Stimulated activated naive CD8-positive, alpha-beta T cell treated with anti-CD3 and anti-CD28 coated beads, Interleukin-15, amount 100 ng/mL, for 72 hours (primary cell): ENCODE measurements at regions not wholly inside any gene's neighbourhood (a gene's known extent, or its start where the extent isn't known, plus 50 kb on each side); places are given as distances from the start of the nearest gene placed in this dataset.

Experiments used
- ATAC-seq: fragments of 150-1000 bp; cut with Tn5 transposase; 2 replicates; pipeline ENCODE4 v1.10.0; 2021; ENCODE audit warnings: mild to moderate bottlenecking, moderate library complexity
- DNase-seq, 2 donors: peaks; one replicate each; pipeline ENCODE4 v3.0.0; 2021 to 2022
- H3K27ac Mint-ChIP-seq, 2 donors: one replicate each; pipeline ENCODE4 v1.8.0; 2022; ENCODE audit warnings: mild to moderate bottlenecking in 2 of 2, mixed read lengths in 2 of 2, moderate library complexity in 2 of 2
- H3K27me3 Mint-ChIP-seq: one replicate; pipeline ENCODE4 v1.8.0; 2022; ENCODE audit warnings: mixed read lengths
- H3K4me1 Mint-ChIP-seq: one replicate; pipeline ENCODE4 v1.8.0; 2022; ENCODE audit warnings: mild to moderate bottlenecking, mixed read lengths
- H3K4me3 Mint-ChIP-seq, 2 donors: one replicate each; pipeline ENCODE4 v1.8.0; 2022; ENCODE audit warnings: mild to moderate bottlenecking in 2 of 2, mixed read lengths in 2 of 2, moderate library complexity in 1 of 2
- H3K9me3 Mint-ChIP-seq, 2 donors: one replicate each; pipeline ENCODE4 v1.8.0; 2022; ENCODE audit warnings: mixed read lengths in 2 of 2

DNA sequence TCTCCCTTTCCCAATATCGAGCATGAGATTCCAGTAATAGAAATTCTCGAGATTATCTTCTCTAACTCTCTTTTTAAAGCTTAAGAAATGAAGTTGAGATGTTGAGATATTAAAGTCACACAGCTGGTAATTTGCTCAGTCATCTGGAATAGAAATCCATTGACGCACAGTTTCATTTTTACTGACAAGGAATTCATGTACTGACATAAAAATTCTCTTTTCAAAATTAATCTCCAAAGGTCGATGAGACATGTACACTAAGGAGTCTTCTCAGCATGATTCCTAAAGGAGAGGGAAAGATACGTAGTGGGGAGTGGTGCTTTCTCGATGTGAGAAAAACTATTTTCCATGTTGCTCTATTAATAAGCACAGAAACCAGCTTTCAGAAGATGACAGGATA, 1639.5 kb upstream of the MIR17HG start:
- H3K27me3 Mint-ChIP-seq = no peaks in the 10 kb centered on the region
- no peaks in the 10 kb centered on the region for H3K4me1 Mint-ChIP-seq
- no peak for ATAC-seq
- no peak for DNase-seq
- no peak overlapping the region for H3K4me3 Mint-ChIP-seq
- H3K27ac Mint-ChIP-seq = no peak overlapping the region
- H3K9me3 Mint-ChIP-seq = peaks cover 7 to 10% of the 10 kb centered on the region in 2 donors

DNA sequence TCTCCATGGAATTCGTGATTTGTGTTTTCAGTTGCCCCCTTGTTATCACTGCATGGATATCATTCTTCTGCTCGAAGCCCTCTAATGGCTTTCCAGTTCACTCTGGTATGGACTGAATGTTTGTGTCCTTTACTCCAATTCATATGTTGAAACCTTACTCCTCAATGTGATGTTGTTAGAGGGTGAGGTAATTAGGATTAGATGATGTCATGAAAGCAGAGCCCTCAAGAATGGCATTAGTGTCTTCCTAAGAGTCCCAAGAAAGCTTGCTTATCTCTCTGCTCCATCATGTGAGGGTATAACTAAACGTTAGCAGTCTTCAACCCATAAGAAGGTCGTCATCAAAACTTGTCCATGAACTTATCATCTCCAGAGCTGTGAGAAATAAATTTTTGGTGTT, 1626.3 kb upstream of the MIR17HG start:
- Mint-ChIP-seq H3K4me3 (no peak overlapping the region), H3K9me3 (peaks cover 17 to 44% of the 10 kb centered on the region in 2 donors), H3K27ac (no peak overlapping the region), H3K27me3 (no peaks in the 10 kb centered on the region), H3K4me1 (no peaks in the 10 kb centered on the region)
- ATAC-seq (no peak), DNase-seq (no peak)

DNA sequence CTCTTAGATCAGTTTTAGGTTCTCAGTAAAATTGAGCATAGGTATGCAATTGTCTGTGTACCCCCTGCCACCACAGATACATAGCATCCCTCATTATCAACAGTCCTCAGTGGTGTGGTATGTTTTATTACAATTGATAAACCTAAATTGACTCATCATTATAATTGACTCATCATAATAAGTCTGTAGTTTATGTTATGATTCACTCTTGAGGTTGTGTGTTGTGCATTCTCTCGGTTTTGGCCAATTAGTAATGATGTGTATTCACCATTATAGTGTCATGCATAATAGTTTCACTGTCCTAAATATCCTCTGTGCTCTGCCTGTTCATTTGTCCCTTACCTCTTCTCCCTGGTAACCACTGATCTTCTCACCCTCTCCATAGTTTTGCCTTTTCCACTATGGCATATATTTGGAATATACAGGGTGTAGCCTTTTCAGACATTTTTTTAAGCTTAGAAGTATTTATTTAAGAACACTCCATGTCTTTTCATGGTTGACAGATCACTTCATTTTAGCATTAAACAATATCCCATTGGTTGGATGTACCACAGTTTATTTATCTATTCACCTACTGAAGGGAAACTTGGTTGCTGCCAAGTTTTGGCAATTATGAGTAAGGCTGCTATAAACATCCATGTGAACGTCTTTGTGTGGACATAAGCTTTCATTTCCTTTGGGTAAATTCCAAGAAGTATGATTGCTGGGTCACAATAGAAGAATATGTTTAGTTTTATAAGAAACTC, 1620.6 kb upstream of the MIR17HG start:
- Mint-ChIP-seq H3K27me3 (no peaks in the 10 kb centered on the region), H3K9me3 (peaks cover 11 to 20% of the 10 kb centered on the region in 2 donors), H3K27ac (no peak overlapping the region), H3K4me1 (no peaks in the 10 kb centered on the region), H3K4me3 (no peak overlapping the region)
- DNase-seq (no peak), ATAC-seq (no peak)

DNA sequence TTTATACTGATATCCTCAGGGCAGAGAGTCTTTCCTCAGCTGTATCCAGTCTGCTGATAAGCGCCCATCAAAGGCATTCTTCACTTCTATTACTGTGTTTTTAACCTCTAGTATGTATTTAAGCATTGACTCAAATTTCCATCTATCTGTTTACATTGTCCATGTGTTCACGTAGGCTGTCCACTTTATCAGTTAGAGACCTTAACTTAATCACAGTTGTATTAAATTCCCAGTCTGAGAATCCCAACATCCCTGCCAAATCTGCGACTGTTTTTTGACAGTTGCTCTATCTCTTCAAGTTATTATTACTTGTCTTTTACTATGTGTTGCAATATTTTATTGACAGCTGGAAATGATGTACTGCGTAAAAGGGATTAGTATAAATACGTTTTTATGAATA, 1613.7 kb upstream of the MIR17HG start:
- Mint-ChIP-seq H3K4me1 (no peaks in the 10 kb centered on the region), H3K27me3 (no peaks in the 10 kb centered on the region), H3K4me3 (no peak overlapping the region), H3K9me3 (peaks cover 5 to 9% of the 10 kb centered on the region in 2 donors), H3K27ac (no peak overlapping the region)
- DNase-seq (no peak), ATAC-seq (no peak)

DNA sequence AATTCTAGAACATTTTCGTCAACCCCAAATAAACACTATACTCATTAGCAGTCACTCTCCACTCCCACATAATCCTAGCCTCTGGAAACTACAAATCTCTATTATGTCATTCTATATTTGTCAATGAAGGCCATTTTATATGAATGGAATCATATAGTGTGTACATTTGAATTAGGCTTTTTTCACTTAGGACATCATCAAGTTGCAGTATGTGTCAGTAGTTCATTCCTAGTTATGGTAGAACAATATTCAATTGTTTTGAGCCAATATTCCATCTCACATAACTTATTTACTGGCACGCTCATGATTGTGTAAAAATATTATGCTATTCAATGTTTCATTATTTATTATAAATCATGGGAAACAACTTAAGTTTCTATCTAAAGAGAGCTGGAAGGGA, 1610.4 kb upstream of the MIR17HG start:
- H3K9me3 Mint-ChIP-seq = peaks cover 4 to 9% of the 10 kb centered on the region in 2 donors
- no peak overlapping the region for H3K27ac Mint-ChIP-seq
- DNase-seq (no peak), ATAC-seq (no peak)
- no peak overlapping the region for H3K4me3 Mint-ChIP-seq
- H3K27me3 Mint-ChIP-seq = no peaks in the 10 kb centered on the region
- H3K4me1 Mint-ChIP-seq = no peaks in the 10 kb centered on the region

DNA sequence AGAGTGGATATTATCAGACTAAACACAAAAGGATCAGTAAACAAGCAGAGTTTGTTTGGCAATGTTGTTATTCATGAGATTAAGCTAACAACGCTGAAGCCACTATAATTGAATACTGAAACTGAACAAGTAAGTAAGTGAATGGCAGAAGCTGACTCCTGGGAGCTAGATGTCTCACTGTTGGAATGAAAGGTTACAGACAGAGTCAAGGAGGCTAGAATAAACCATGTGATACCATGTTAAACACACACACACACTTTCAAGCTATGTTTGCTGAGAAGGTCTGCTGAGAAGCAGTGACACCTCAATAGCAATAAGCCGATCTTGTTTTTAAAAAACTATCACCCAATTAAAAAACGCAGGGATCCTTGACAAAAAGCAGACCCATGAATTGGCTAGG, 1609.4 kb upstream of the MIR17HG start:
- ATAC-seq = no peak
- Mint-ChIP-seq H3K4me1 (no peaks in the 10 kb centered on the region), H3K27me3 (no peaks in the 10 kb centered on the region), H3K4me3 (no peak overlapping the region), H3K27ac (no peak overlapping the region), H3K9me3 (peaks cover 0 to 8% of the 10 kb centered on the region in 2 donors)
- no peak for DNase-seq

DNA sequence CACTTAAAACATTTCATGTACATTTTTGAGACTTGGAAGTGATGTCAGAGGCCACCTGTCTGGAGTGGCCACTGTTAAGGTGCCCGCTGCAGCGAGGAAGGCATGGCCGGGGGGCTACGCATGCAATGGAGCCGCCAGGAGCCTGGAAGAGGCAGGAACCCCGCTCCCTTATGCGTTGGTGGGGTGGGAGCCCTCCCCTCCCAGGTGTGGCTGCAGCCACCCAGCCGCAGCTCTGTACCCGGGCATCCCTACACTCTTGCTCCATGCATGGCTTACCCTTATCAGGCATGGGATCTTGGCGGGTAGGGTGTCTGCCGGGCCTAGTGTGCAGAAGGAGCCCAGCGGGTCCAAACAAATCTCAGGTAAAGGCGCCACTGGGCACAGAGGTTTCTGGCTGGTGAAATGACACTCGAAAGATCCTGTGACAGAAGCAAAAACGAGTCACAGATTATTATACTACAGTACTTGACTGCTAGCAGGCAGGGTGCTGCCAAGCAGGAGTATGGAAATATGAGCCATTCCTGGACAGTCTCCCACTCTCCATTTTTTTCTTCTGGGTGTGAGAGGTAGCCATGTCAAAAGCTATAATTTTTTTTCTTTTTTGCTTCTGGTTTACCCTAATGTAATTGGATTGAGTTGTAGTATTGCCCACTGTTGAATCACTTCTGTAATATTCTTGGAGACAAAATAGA, 1606.3 kb upstream of the MIR17HG start:
- Mint-ChIP-seq H3K9me3 (no peaks in the 10 kb centered on the region), H3K27me3 (no peaks in the 10 kb centered on the region), H3K4me1 (no peaks in the 10 kb centered on the region), H3K4me3 (no peak overlapping the region), H3K27ac (no peak overlapping the region)
- no peak for DNase-seq
- ATAC-seq = no peak

DNA sequence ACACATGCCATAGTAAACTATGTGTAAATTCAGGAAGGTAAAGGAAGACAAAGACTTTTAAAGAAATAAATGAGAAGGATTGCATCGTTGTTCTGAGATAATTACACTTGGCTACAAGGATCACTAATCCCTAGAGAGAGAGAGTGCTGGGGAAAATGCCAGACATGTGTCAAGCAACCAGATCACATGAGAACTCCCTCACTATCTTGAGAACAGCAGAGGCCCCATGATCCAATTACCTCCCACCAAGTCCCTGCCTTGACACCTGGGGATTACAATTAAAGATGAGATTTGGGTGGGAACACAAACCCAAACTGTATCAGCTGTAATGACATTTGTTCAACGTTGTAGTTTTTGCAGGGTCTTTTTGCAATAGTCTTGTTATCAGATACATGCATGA, 1600.9 kb upstream of the MIR17HG start:
- Mint-ChIP-seq H3K27ac (no peak overlapping the region), H3K4me3 (no peak overlapping the region), H3K27me3 (no peaks in the 10 kb centered on the region), H3K9me3 (peaks cover 0 to 8% of the 10 kb centered on the region in 2 donors), H3K4me1 (no peaks in the 10 kb centered on the region)
- ATAC-seq (no peak), DNase-seq (no peak)

DNA sequence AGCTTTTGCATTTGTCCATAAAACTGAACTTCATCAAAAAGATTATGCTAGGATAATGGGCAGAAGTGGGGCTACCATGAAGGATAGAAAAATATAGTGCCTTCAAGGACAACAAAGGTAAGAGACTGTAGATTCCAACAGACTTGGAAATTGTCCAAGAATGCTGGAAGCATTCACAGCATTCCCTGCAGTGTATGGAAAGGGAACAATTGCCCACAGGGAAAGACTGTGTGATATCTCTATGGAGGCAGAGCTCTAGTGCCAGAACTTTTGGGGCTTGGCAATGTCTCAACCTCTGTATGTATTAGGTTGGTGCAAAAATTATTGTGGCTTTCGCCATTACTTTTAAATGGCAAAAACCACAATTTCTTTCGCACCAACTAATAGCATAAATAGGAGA, 1598.8 kb upstream of the MIR17HG start:
- H3K27ac Mint-ChIP-seq = no peak overlapping the region
- no peaks in the 10 kb centered on the region for H3K27me3 Mint-ChIP-seq
- no peak overlapping the region for H3K4me3 Mint-ChIP-seq
- DNase-seq (no peak), ATAC-seq (no peak)
- H3K9me3 Mint-ChIP-seq = peaks cover 0 to 8% of the 10 kb centered on the region in 2 donors
- H3K4me1 Mint-ChIP-seq = no peaks in the 10 kb centered on the region

DNA sequence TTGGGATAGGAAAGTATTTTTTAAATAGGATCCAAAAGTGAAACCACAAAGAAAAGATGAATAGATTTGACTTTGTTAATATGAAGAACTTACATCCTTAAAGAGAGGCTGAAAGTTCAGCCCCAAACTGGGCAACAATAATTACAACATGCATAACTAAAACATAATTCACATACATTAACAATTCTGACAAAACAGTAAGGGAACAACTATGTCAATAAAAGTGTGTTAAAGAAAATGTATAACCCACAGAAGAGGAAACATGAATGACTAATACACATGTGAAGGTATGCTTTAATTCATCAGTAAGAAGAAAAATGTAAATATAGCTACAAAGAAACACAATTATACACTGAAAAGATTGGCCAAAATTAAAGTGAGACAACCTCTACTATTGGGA, 1597.6 kb upstream of the MIR17HG start:
- H3K27me3 Mint-ChIP-seq = no peaks in the 10 kb centered on the region
- no peak overlapping the region for H3K4me3 Mint-ChIP-seq
- peaks cover 0 to 8% of the 10 kb centered on the region in 2 donors for H3K9me3 Mint-ChIP-seq
- no peak for DNase-seq
- ATAC-seq = no peak
- H3K27ac Mint-ChIP-seq = no peak overlapping the region
- no peaks in the 10 kb centered on the region for H3K4me1 Mint-ChIP-seq

DNA sequence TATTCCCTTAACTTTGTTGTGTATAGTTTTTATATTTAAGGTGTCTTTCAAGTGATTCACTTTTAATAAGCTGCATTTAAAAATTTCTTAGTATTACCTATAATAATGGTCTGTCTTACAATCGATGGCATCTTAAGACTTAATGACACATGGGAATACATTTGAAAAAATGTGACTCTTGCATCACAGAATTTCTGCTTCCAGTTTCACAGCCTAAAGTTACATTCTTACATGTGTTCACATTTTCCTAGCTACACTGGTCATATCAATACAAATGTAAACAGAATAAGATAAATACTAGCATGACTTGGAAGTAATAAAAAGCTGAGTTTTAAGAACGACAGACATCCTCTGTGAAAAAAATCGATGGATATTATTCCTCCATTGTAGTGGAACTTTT, 1597.1 kb upstream of the MIR17HG start:
- H3K27me3 Mint-ChIP-seq = no peaks in the 10 kb centered on the region
- DNase-seq (no peak), ATAC-seq (no peak)
- no peaks in the 10 kb centered on the region for H3K4me1 Mint-ChIP-seq
- H3K27ac Mint-ChIP-seq = no peak overlapping the region
- H3K9me3 Mint-ChIP-seq = peaks cover under 1 to 9% of the 10 kb centered on the region in 2 donors
- no peak overlapping the region for H3K4me3 Mint-ChIP-seq

DNA sequence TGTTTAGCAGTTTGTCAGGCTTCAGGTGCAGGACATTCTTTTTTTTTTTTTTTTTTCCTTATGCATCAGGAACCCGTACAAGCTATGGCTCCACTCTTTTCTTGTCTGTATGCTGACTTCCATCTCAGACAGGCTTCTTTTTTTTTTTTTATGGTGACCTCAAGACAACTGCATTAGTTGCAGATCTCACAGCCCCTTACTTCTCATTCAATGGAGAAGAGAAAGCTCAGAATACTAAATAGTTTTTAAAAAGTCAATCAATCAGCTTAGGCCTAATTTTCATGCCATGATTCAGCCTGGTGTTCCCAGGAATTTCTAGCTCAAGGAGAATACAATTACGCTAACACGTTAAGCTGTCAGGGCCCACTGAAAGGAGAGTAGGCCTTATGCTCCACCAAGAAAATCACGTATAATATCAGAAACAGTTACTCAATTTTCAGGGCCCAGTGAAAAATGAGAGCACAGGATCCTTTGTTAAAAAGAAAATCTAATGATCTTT, 1596.0 kb upstream of the MIR17HG start:
- no peaks in the 10 kb centered on the region for H3K4me1 Mint-ChIP-seq
- H3K27ac Mint-ChIP-seq = no peak overlapping the region
- DNase-seq = no peak
- no peak for ATAC-seq
- H3K27me3 Mint-ChIP-seq = no peaks in the 10 kb centered on the region
- H3K4me3 Mint-ChIP-seq = no peak overlapping the region
- H3K9me3 Mint-ChIP-seq = peaks cover 9 to 16% of the 10 kb centered on the region in 2 donors

DNA sequence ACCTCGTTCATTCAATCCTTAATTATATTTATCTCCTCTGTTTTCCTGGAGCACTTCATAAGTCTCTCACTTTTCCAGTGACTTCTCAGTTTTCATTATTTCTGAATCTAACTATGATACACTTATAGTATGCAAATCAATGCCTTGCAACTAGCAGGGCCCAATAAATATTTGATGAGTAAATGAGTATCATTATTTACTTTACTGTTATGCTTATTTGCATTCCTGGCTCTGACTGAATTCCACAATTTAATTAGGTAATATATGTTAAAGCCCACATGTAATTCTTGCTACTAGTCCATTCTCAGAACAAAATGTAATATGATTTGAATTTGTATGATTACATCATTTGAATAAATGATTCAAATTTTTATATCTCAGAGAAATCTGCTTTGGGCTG, 1595.1 kb upstream of the MIR17HG start:
- Mint-ChIP-seq H3K4me3 (no peak overlapping the region), H3K4me1 (no peaks in the 10 kb centered on the region), H3K27ac (no peak overlapping the region), H3K27me3 (no peaks in the 10 kb centered on the region), H3K9me3 (peaks cover 9 to 20% of the 10 kb centered on the region in 2 donors)
- ATAC-seq (no peak), DNase-seq (no peak)

DNA sequence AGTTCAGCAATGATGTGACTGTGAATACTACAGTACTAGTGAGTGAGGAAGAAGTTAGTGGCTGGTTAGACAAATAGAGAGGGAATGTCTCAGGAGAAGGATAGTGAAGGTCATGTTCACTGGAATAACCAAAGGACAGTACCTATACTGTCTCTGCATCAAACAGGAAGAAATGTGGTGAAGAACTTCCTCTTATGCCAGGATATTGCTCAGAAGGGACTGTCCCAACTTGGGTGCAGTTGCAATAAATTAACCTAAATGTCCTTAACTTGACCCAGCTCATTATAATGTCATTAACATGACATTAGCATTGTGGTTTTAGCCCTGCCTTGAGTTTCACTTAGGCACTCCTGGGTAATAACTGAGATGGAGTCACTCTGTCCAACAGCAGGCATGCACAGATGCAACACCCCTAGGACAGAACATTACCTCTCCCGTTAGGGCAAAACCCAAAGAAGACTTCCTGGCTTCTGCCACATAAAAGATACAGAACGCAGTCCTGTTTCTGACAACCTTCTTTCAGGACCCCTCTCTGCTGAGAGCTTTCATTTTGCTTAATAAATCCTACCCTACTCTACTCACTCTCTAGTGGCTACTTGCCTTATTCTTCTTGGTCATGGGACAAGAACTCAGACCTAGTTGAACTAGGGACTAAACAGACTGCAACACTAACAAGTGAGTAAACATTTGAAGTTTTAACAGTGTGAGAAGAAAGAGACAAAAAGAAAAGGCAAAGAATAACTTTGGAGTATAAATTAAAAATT, 1591.6 kb upstream of the MIR17HG start:
- ATAC-seq (no peak), DNase-seq (no peak)
- Mint-ChIP-seq H3K4me3 (no peak overlapping the region), H3K9me3 (peaks cover 9 to 16% of the 10 kb centered on the region in 2 donors), H3K27me3 (no peaks in the 10 kb centered on the region), H3K4me1 (no peaks in the 10 kb centered on the region), H3K27ac (no peak overlapping the region)

DNA sequence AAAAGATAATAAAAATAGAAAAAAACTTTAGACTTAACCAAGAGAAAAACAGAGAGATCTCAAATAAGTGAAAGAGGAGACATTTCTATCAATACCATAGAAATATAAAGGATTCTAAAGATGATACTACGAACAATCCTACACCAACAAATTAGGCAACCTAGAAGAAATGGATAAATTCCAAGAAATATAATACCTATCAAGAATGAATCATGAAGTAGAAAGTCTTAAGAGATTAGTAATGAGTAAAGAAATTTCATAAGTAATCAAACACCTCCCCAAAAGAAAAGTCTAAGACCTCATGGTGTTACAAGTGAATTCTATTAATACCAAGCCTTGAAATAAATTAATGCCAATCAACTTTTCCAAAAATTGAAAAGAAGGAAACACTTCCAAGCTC, 1584.5 kb upstream of the MIR17HG start:
- Mint-ChIP-seq H3K4me3 (no peak overlapping the region), H3K4me1 (no peaks in the 10 kb centered on the region), H3K27me3 (no peaks in the 10 kb centered on the region), H3K9me3 (peaks cover 8 to 10% of the 10 kb centered on the region in 2 donors), H3K27ac (no peak overlapping the region)
- DNase-seq (no peak), ATAC-seq (no peak)

DNA sequence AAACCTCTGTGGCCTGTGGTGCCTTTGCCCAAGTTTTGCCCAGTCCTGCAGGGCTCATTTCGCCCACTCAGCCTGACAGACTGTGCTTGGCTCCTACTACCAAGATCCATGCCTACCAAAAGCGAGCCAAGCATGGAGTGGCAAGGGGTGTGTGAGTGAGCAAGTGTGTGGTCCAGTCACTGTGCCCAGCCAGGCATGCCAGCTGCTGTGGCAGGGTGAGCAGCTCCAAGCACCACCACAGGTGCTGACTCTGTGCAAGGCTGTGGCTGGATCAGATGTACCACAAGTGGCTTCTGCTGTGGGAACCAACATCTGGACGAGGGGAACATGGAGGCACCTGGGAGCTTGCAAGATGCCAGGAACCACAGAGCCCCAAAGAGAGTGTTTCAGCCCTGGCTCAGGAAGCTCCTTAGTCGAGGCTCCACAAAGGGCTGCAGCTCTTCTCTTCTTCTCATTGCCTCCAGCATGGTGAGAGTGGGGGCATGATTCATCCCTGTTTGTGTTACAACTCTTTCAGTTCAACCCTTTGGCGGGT, 1564.2 kb upstream of the MIR17HG start:
- DNase-seq (no peak), ATAC-seq (no peak)
- Mint-ChIP-seq H3K4me1 (no peaks in the 10 kb centered on the region), H3K27me3 (no peaks in the 10 kb centered on the region), H3K9me3 (peaks cover 5 to 17% of the 10 kb centered on the region in 2 donors), H3K4me3 (no peak overlapping the region), H3K27ac (no peak overlapping the region)
